IMR-90 (cell line): ENCODE measurements at regions not wholly inside any gene's neighbourhood (a gene's known extent, or its start where the extent isn't known, plus 50 kb on each side); places are given as distances from the start of the nearest gene placed in this dataset.

ENCODE experiments used
- ATAC-seq: fragments of 200-7000 bp; cut with Tn5 transposase; 2 replicates; pipeline ENCODE4 v1.9.1; 2020; ENCODE audit warnings: low read depth, mild to moderate bottlenecking, moderate library complexity
- BruUV-seq: library from RNA; stranded (reverse); fragments of 400-500 nt; replicated peaks from 2 replicates; lab custom pipeline; 2021; lab: Mats Ljungman, UMichigan
- CTCF ChIA-PET: fragments of 300-600 bp; formaldehyde crosslinking; extraction: SDS; loops from one replicate; lab custom pipeline; 2021; ENCODE audit warnings: antibody characterized with exemption; lab: Yijun Ruan, JAX
- POLR2A ChIA-PET: fragments of 300-600 bp; sonication (Branson Sonifier 250); formaldehyde crosslinking; loops from one replicate; lab custom pipeline; 2022; ENCODE audit warnings: antibody characterized with exemption; ENCODE audit not compliant: unreplicated experiment; lab: Charles Lee
- DNase-seq: peaks from one replicate; pipeline ENCODE4 v3.0.0; 2013
- H2AFZ ChIP-seq: replicated peaks from 2 replicates; pipeline ENCODE3; 2013; ENCODE audit warnings: low read length, mild to moderate bottlenecking; ENCODE audit not compliant: poor library complexity
- H2AK5ac ChIP-seq: 2 replicates; pipeline ENCODE4 v1.6.1; 2013; ENCODE audit warnings: low read depth, low read length, inconsistent platforms
- H2AK9ac ChIP-seq: replicated peaks from 2 replicates; pipeline ENCODE3; 2013; ENCODE audit warnings: mild to moderate bottlenecking, low read depth, low read length, moderate library complexity; ENCODE audit not compliant: poor library complexity
- H2BK120ac ChIP-seq: 2 replicates; pipeline ENCODE4 v1.6.1; 2013; ENCODE audit warnings: low read depth, low read length, inconsistent platforms
- H2BK15ac ChIP-seq: 3 replicates; pipeline ENCODE4 v1.6.1; 2013; ENCODE audit warnings: low read depth, low read length, inconsistent platforms
- H2BK20ac ChIP-seq: 2 replicates; pipeline ENCODE4 v1.6.1; 2013; ENCODE audit warnings: low read depth, mild to moderate bottlenecking, inconsistent platforms, low read length, moderate library complexity
- H2BK5ac ChIP-seq: 2 replicates; pipeline ENCODE4 v1.6.1; 2013; ENCODE audit warnings: mild to moderate bottlenecking, low read depth, low read length, inconsistent platforms; ENCODE audit not compliant: poor library complexity, severe bottlenecking
- H3K14ac ChIP-seq: replicated peaks from 2 replicates; pipeline ENCODE4 v1.6.1; 2013; ENCODE audit warnings: low read depth, low read length, inconsistent platforms
- H3K18ac ChIP-seq: 2 replicates; pipeline ENCODE4 v1.6.1; 2013; ENCODE audit warnings: low read depth, low read length, control low read depth
- H3K23ac ChIP-seq: 2 replicates; pipeline ENCODE4 v1.6.1; 2013; ENCODE audit warnings: low read depth, low read length, inconsistent platforms
- H3K27ac ChIP-seq: 2 replicates; pipeline ENCODE4 v1.5.1; 2013; ENCODE audit warnings: mild to moderate bottlenecking, control low read depth, low read length; ENCODE audit not compliant: insufficient read depth
- H3K27me3 ChIP-seq: 2 replicates; pipeline ENCODE4 v1.6.1; 2013; ENCODE audit warnings: low read length; ENCODE audit not compliant: control insufficient read depth, insufficient read depth
- H3K36me3 ChIP-seq: 2 replicates; pipeline ENCODE4 v1.6.1; 2013; ENCODE audit warnings: low read length, mixed read lengths; ENCODE audit not compliant: control insufficient read depth, insufficient read depth
- H3K4ac ChIP-seq: 2 replicates; pipeline ENCODE4 v1.6.1; 2013; ENCODE audit warnings: low read depth, low read length, inconsistent platforms
- H3K4me1 ChIP-seq: 2 replicates; pipeline ENCODE4 v1.6.1; 2013; ENCODE audit warnings: low read length, mixed read lengths; ENCODE audit not compliant: control insufficient read depth, insufficient read depth
- H3K4me2 ChIP-seq: 2 replicates; pipeline ENCODE4 v1.6.1; 2013; ENCODE audit warnings: low read depth, mild to moderate bottlenecking, control low read depth, low read length, moderate library complexity
- H3K4me3 ChIP-seq: 2 replicates; pipeline ENCODE4 v1.5.1; 2013; ENCODE audit warnings: low read depth, mild to moderate bottlenecking, control low read depth, low read length, moderate library complexity; ENCODE audit not compliant: insufficient read depth
- H3K56ac ChIP-seq: 2 replicates; pipeline ENCODE4 v1.6.1; 2013; ENCODE audit warnings: low read length, inconsistent platforms; ENCODE audit not compliant: insufficient read depth; ENCODE audit errors: extremely low read depth
- H3K79me1 ChIP-seq, 2 experiments: 2 replicates each; pipeline ENCODE4 v1.6.1; 2013; ENCODE audit warnings: low read length in 2 of 2, inconsistent platforms in 1 of 2, low read depth in 1 of 2
- H3K9ac ChIP-seq: 2 replicates; pipeline ENCODE4 v1.6.1; 2013; ENCODE audit warnings: low read depth, low read length, control low read depth
- H3K9me1 ChIP-seq: 2 replicates; pipeline ENCODE4 v1.6.1; 2013; ENCODE audit warnings: low read length, inconsistent platforms; ENCODE audit not compliant: insufficient read depth
- H3K9me3 ChIP-seq: 2 replicates; pipeline ENCODE4 v1.6.1; 2013; ENCODE audit warnings: low read length; ENCODE audit not compliant: control insufficient read depth, insufficient read depth
- H4K20me1 ChIP-seq: 2 replicates; pipeline ENCODE4 v1.6.1; 2013; ENCODE audit warnings: low read length, inconsistent platforms; ENCODE audit not compliant: insufficient read depth
- H4K5ac ChIP-seq: 2 replicates; pipeline ENCODE4 v1.6.1; 2013; ENCODE audit warnings: mild to moderate bottlenecking, low read depth, low read length, control low read depth
- H4K8ac ChIP-seq, 2 experiments: 2 replicates each; pipeline ENCODE4 v1.6.1; 2013; ENCODE audit warnings: low read depth in 2 of 2, low read length in 2 of 2, control low read depth in 1 of 2, inconsistent platforms in 1 of 2
- H4K91ac ChIP-seq: 2 replicates; pipeline ENCODE4 v1.6.1; 2013; ENCODE audit warnings: low read depth, low read length, inconsistent platforms; ENCODE audit not compliant: insufficient read depth
- BHLHE40 ChIP-seq: fragments of 150-350 bp; IDR thresholded peaks from 2 replicates; pipeline ENCODE4 v1.6.1; 2016; ENCODE audit warnings: mild to moderate bottlenecking, low read depth, low read length
- CHD1 ChIP-seq: IDR thresholded peaks from 2 replicates; pipeline ENCODE4 v1.6.1; 2012; ENCODE audit warnings: low read depth, low read length, improper control_type of control experiment
- FOS ChIP-seq: fragments of 150-350 bp; IDR thresholded peaks from 2 replicates; pipeline ENCODE4 v1.6.1; 2016; ENCODE audit warnings: low read depth, low read length
- RAD21 ChIP-seq: IDR thresholded peaks from 2 replicates; pipeline ENCODE4 v1.6.1; 2012; ENCODE audit warnings: low read length, improper control_type of control experiment
- SMC3 ChIP-seq: fragments of 150-350 bp; IDR thresholded peaks from 2 replicates; pipeline ENCODE4 v1.6.1; 2016; ENCODE audit warnings: low read depth, mild to moderate bottlenecking, antibody characterized with exemption, low read length, moderate library complexity
- dilution Hi-C: fragments of 300-500 bp; cut with HindIII; formaldehyde crosslinking; loops from one replicate; pipeline ENCODE4 v1.14.3; 2018; ENCODE audit warnings: low sequenced_read_pairs; ENCODE audit not compliant: unreplicated experiment
- in situ Hi-C: fragments of 300-500 bp; cut with MboI; formaldehyde crosslinking; loops from 3 replicates; pipeline ENCODE4 v1.14.3; 2019; ENCODE audit warnings: low sequenced_read_pairs, inconsistent platforms, mixed read lengths
- intact Hi-C: fragments of 100-400 bp; cut with micrococcal nuclease; formaldehyde crosslinking; loops from 2 replicates; pipeline ENCODE4 v1.10.0; 2022
- TF ChIP-seq, protein P1 (sequence below): fragments of 150-350 bp; IDR thresholded peaks from 2 replicates; pipeline ENCODE4 v1.6.1; 2016; ENCODE audit warnings: low read depth, mild to moderate bottlenecking, low read length, moderate library complexity, borderline replicate concordance
- TF ChIP-seq, protein P2 (sequence below): conservative IDR thresholded peaks from 2 replicates; pipeline ENCODE4 v1.5.1; 2012; ENCODE audit warnings: mild to moderate bottlenecking, low read depth, low read length, improper control_type of control experiment

DNA sequence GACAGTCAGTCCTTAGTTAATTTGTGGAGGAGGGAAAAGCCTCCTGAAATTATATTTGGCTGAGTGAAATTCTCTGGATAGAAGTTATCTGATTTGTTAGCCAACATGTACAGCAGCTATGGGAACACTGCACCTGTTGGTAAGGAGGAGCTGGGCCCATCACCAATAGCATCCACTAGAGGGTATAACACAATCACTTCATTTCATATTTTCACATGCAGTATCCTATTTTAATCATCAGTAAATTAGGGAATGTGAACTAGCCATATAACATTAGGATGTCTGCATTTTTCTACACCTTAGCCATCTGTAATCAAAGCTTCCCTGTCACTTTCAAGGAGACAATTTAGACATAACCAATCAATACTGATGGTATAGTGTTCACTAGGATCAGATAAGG, 818.4 kb upstream of the CDH2 start:
- H3K4ac ChIP-seq = no peak overlapping the region
- peak; percentile 7 for DNase-seq

More for the DNA sequence above, 818.4 kb upstream of the CDH2 start:
- no peak overlapping the region for H3K14ac ChIP-seq
- ChIA-PET POLR2A (no interaction called here), CTCF (interaction anchor here (1.5 kb wide), 1 partner anchor 11 kb away, joined by 3 read pairs; no protein-coding TSS in a partner anchor)
- dilution Hi-C loops (no loop called here), intact Hi-C loops (loop anchor here (5.0 kb wide), 1 partner anchor 167 kb away; no protein-coding TSS in a partner anchor), in situ Hi-C loops (no loop called here)
- no peak overlapping the region for H3K23ac ChIP-seq
- no peak for TF ChIP-seq CHD1
- TF ChIP-seq, protein P1, sequence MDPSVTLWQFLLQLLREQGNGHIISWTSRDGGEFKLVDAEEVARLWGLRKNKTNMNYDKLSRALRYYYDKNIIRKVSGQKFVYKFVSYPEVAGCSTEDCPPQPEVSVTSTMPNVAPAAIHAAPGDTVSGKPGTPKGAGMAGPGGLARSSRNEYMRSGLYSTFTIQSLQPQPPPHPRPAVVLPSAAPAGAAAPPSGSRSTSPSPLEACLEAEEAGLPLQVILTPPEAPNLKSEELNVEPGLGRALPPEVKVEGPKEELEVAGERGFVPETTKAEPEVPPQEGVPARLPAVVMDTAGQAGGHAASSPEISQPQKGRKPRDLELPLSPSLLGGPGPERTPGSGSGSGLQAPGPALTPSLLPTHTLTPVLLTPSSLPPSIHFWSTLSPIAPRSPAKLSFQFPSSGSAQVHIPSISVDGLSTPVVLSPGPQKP = no peak
- peak; percentile 35 for TF ChIP-seq RAD21
- TF ChIP-seq SMC3 = no peak
- TF ChIP-seq FOS = no peak
- TF ChIP-seq, protein P2, sequence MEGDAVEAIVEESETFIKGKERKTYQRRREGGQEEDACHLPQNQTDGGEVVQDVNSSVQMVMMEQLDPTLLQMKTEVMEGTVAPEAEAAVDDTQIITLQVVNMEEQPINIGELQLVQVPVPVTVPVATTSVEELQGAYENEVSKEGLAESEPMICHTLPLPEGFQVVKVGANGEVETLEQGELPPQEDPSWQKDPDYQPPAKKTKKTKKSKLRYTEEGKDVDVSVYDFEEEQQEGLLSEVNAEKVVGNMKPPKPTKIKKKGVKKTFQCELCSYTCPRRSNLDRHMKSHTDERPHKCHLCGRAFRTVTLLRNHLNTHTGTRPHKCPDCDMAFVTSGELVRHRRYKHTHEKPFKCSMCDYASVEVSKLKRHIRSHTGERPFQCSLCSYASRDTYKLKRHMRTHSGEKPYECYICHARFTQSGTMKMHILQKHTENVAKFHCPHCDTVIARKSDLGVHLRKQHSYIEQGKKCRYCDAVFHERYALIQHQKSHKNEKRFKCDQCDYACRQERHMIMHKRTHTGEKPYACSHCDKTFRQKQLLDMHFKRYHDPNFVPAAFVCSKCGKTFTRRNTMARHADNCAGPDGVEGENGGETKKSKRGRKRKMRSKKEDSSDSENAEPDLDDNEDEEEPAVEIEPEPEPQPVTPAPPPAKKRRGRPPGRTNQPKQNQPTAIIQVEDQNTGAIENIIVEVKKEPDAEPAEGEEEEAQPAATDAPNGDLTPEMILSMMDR = peak; percentile 32
- TF ChIP-seq BHLHE40 = no peak
- no peaks in the 10 kb centered on the region for H3K36me3 ChIP-seq
- no peak overlapping the region for H2BK20ac ChIP-seq
- H3K27ac ChIP-seq = no peak overlapping the region
- no peak overlapping the region for H3K56ac ChIP-seq
- no peak overlapping the region for H3K18ac ChIP-seq
- H3K9ac ChIP-seq = no peak overlapping the region
- H2BK120ac ChIP-seq = no peak overlapping the region
- peaks cover 2% of the 10 kb centered on the region; the same call in 1 of the 2 replicates for H3K4me1 ChIP-seq
- H2AK5ac ChIP-seq = no peak overlapping the region
- H3K9me1 ChIP-seq = no peaks in the 10 kb centered on the region
- H4K8ac ChIP-seq = no peak overlapping the region
- no peaks in the 10 kb centered on the region for H4K20me1 ChIP-seq
- no peak overlapping the region for H2BK15ac ChIP-seq
- H3K27me3 ChIP-seq = no peaks in the 10 kb centered on the region
- no TSS peak for BruUV-seq
- no peak; the same call in 1 of the 2 replicates for ATAC-seq
- H3K9me3 ChIP-seq = no peaks in the 10 kb centered on the region
- no peak overlapping the region for H2AK9ac ChIP-seq
- no peaks in the 10 kb centered on the region for H3K79me1 ChIP-seq
- no peak overlapping the region for H3K4me3 ChIP-seq
- no peak overlapping the region for H2AFZ ChIP-seq
- H4K91ac ChIP-seq = no peak overlapping the region
- H3K4me2 ChIP-seq = no peak overlapping the region
- no peak overlapping the region for H2BK5ac ChIP-seq
- H4K5ac ChIP-seq = no peak overlapping the region
